IPS-18a (cell line): ENCODE measurements at regions not wholly inside any gene's neighbourhood (a gene's known extent, or its start where the extent isn't known, plus 50 kb on each side); places are given as distances from the start of the nearest gene placed in this dataset.
"Not testable (repeated sequence)": the region's sequence is repeated elsewhere in the genome, so short reads cannot be mapped to it uniquely, and the experiment has no call there.

Source experiments
- H3K27ac ChIP-seq: one replicate; pipeline ENCODE4 v1.5.1; 2013; ENCODE audit warnings: low read length
- H3K27me3 ChIP-seq: one replicate; pipeline ENCODE4 v1.6.1; 2013; ENCODE audit warnings: mild to moderate bottlenecking, low read length; ENCODE audit not compliant: control insufficient read depth, insufficient read depth
- H3K36me3 ChIP-seq: one replicate; pipeline ENCODE4 v1.6.1; 2013; ENCODE audit warnings: low read depth, low read length; ENCODE audit not compliant: control insufficient read depth
- H3K4me1 ChIP-seq: one replicate; pipeline ENCODE4 v1.6.1; 2013; ENCODE audit warnings: low read depth, low read length; ENCODE audit not compliant: control insufficient read depth
- H3K4me3 ChIP-seq: one replicate; pipeline ENCODE4 v1.5.1; 2013; ENCODE audit warnings: low read length
- H3K9ac ChIP-seq: one replicate; pipeline ENCODE4 v1.6.1; 2013; ENCODE audit warnings: mild to moderate bottlenecking, low read length, moderate library complexity
- H3K9me3 ChIP-seq: one replicate; pipeline ENCODE4 v1.6.1; 2013; ENCODE audit warnings: low read depth, low read length; ENCODE audit not compliant: control insufficient read depth

GRCh38 chrX:13219991-13220764 lies 99.7 kb downstream of the ATXN3L start:
- no peak overlapping the region for H3K4me3 ChIP-seq
- no peak overlapping the region for H3K27ac ChIP-seq
- peaks cover 33% of the 10 kb centered on the region for H3K4me1 ChIP-seq
- H3K36me3 ChIP-seq, result no peaks in the 10 kb centered on the region
- H3K9ac ChIP-seq, result no peak overlapping the region
- no peaks in the 10 kb centered on the region for H3K27me3 ChIP-seq
- no peaks in the 10 kb centered on the region for H3K9me3 ChIP-seq

GRCh38 chrX:13218758-13219157 lies 101.1 kb downstream of the ATXN3L start:
- Histone ChIP-seq H3K9ac (no peak overlapping the region), H3K27me3 (no peaks in the 10 kb centered on the region), H3K9me3 (no peaks in the 10 kb centered on the region), H3K36me3 (no peaks in the 10 kb centered on the region), H3K4me3 (no peak overlapping the region), H3K27ac (no peak overlapping the region), H3K4me1 (peaks cover 33% of the 10 kb centered on the region)

GRCh38 chrX:13216139-13216538 lies 103.7 kb downstream of the ATXN3L start:
- Histone ChIP-seq H3K27ac (no peak overlapping the region), H3K4me3 (no peak overlapping the region), H3K9ac (no peak overlapping the region), H3K27me3 (no peaks in the 10 kb centered on the region), H3K9me3 (no peaks in the 10 kb centered on the region), H3K4me1 (peaks cover 19% of the 10 kb centered on the region), H3K36me3 (no peaks in the 10 kb centered on the region)

- Histone ChIP-seq H3K36me3 (no peaks in the 10 kb centered on the region), H3K4me3 (no peak overlapping the region), H3K4me1 (peaks cover 15% of the 10 kb centered on the region), H3K27ac (no peak overlapping the region), H3K27me3 (no peaks in the 10 kb centered on the region), H3K9ac (no peak overlapping the region), H3K9me3 (no peaks in the 10 kb centered on the region)
Observed at GRCh38 chrX:13215729-13216128, 104.1 kb downstream of the ATXN3L start.

GRCh38 chrX:13212191-13212651 lies 107.6 kb downstream of the ATXN3L start:
- no peaks in the 10 kb centered on the region for H3K9me3 ChIP-seq
- H3K36me3 ChIP-seq, result no peaks in the 10 kb centered on the region
- no peak overlapping the region for H3K4me3 ChIP-seq
- no peaks in the 10 kb centered on the region for H3K27me3 ChIP-seq
- H3K27ac ChIP-seq, result no peak overlapping the region
- H3K9ac ChIP-seq, result no peak overlapping the region
- no peaks in the 10 kb centered on the region for H3K4me1 ChIP-seq

GRCh38 chrX:13210142-13210541 lies 109.7 kb downstream of the ATXN3L start:
- H3K27ac ChIP-seq, H3K4me1 ChIP-seq, H3K27me3 ChIP-seq, H3K9ac ChIP-seq, H3K9me3 ChIP-seq, H3K36me3 ChIP-seq, H3K4me3 ChIP-seq: not testable (repeated sequence)

- H3K4me3 ChIP-seq, H3K9ac ChIP-seq, H3K27ac ChIP-seq, H3K27me3 ChIP-seq, H3K36me3 ChIP-seq, H3K9me3 ChIP-seq, H3K4me1 ChIP-seq: not testable (repeated sequence)
Observed at GRCh38 chrX:13209704-13210103, 110.1 kb downstream of the ATXN3L start.

- Histone ChIP-seq H3K4me1 (no peaks in the 10 kb centered on the region), H3K27ac (no peak overlapping the region), H3K9me3 (no peaks in the 10 kb centered on the region), H3K9ac (no peak overlapping the region), H3K36me3 (no peaks in the 10 kb centered on the region), H3K27me3 (no peaks in the 10 kb centered on the region), H3K4me3 (no peak overlapping the region)
Observed at GRCh38 chrX:13208281-13208935, 111.4 kb downstream of the ATXN3L start.

GRCh38 chrX:13203271-13203670 lies 116.6 kb downstream of the ATXN3L start:
- no peak overlapping the region for H3K9ac ChIP-seq
- peaks cover 47% of the 10 kb centered on the region for H3K4me1 ChIP-seq
- H3K4me3 ChIP-seq, result no peak overlapping the region
- H3K27ac ChIP-seq, result peak overlapping the region; percentile 16
- H3K27me3 ChIP-seq, result no peaks in the 10 kb centered on the region
- H3K36me3 ChIP-seq, result no peaks in the 10 kb centered on the region
- no peaks in the 10 kb centered on the region for H3K9me3 ChIP-seq

- H3K9ac ChIP-seq, result peak overlapping the region; percentile 37
- H3K9me3 ChIP-seq, result no peaks in the 10 kb centered on the region
- H3K27ac ChIP-seq, result peak overlapping the region; percentile 79
- H3K36me3 ChIP-seq, result no peaks in the 10 kb centered on the region
- no peaks in the 10 kb centered on the region for H3K27me3 ChIP-seq
- peaks cover 58% of the 10 kb centered on the region for H3K4me1 ChIP-seq
- H3K4me3 ChIP-seq, result peak overlapping the region; percentile 31
Observed at GRCh38 chrX:13201605-13202219, 118.1 kb downstream of the ATXN3L start.

- H3K4me1 ChIP-seq, result peaks cover 62% of the 10 kb centered on the region
- no peaks in the 10 kb centered on the region for H3K27me3 ChIP-seq
- H3K9ac ChIP-seq, result peak overlapping the region; percentile 67
- peak overlapping the region; percentile 93 for H3K27ac ChIP-seq
- H3K36me3 ChIP-seq, result no peaks in the 10 kb centered on the region
- H3K9me3 ChIP-seq, result no peaks in the 10 kb centered on the region
- H3K4me3 ChIP-seq, result peak overlapping the region; percentile 31
Observed at GRCh38 chrX:13200398-13200797, 119.5 kb downstream of the ATXN3L start.
